RCC 7860 (cell line): ENCODE measurements at regions not wholly inside any gene's neighbourhood (a gene's known extent, or its start where the extent isn't known, plus 50 kb on each side); places are given as distances from the start of the nearest gene placed in this dataset.

Experiments
- DNase-seq: peaks from one replicate; pipeline ENCODE4 v3.0.0-alpha.2; 2015; ENCODE audit warnings: low spot score
- FAIRE-seq: peaks from 2 replicates; lab custom pipeline; 2012; peaks lifted over from hg19 to GRCh38; lab: Jason Lieb, UNC

DNA sequence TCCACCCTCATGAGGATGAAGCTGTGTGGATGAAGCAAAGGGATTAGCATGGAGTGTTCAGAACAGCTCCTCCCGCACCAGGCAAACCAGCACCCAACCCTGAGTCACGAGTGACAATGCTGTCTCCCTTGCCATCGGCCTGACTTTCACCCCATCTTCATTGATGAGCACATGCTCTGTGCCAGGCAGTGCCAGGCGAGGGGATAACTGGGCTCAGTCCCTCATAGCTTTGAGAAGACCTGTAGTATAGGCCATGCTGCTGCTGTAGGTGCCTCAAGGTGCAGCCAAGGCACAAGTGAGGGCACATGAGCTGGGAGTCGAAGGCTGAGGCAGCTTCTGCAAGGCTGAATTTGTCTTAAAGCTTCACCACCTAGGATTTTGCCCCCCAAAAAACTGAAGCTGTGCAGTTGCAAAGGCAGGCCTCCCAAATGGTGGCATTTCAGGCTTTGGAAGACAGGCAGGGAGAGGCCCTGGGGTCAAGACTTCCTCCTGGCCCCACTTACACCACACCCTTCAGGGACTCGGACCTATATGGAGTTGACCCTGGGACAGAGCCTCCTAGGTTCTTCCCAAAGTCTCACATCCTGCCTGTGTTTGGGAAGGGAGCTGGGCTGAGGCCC is 54.2 kb upstream of the GDF10 start:
- no peak for FAIRE-seq
- no peak for DNase-seq

DNA sequence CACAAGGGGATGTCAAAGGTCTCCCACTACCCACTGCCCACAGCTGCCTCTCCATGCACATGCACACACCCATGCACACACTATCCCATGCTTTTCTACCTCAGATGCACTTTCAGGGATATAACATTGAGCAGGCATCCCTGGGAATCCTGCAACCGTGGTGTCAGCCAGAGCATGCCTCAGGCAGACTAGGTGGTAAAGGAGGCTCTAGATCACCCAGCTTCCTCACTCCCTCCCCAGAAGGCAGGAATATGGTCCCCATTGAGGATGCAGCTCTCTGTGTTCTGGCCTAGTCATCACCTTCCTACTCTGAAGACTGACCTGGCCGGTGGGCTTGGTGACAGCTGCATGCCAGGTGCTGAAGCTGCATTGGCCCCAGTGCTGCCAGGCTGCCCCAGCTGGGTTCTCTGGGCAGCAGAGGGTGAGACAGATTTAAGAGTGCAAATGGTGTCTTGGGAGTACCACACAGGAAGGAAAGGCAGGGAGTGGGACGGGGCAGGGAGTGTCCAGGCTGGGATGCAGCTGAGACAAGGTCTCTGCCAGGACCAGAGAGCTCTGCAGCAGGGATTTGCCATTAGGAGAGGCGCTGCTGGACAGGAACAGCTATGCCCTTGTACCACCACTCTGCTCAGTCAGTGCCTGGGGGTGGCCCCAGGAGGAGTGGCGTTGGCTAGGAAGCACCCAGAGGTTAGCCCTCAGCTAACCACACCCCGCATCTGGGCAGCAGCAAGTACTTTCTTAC is 53.4 kb upstream of the GDF10 start:
- FAIRE-seq (no peak), DNase-seq (no peak)

DNA sequence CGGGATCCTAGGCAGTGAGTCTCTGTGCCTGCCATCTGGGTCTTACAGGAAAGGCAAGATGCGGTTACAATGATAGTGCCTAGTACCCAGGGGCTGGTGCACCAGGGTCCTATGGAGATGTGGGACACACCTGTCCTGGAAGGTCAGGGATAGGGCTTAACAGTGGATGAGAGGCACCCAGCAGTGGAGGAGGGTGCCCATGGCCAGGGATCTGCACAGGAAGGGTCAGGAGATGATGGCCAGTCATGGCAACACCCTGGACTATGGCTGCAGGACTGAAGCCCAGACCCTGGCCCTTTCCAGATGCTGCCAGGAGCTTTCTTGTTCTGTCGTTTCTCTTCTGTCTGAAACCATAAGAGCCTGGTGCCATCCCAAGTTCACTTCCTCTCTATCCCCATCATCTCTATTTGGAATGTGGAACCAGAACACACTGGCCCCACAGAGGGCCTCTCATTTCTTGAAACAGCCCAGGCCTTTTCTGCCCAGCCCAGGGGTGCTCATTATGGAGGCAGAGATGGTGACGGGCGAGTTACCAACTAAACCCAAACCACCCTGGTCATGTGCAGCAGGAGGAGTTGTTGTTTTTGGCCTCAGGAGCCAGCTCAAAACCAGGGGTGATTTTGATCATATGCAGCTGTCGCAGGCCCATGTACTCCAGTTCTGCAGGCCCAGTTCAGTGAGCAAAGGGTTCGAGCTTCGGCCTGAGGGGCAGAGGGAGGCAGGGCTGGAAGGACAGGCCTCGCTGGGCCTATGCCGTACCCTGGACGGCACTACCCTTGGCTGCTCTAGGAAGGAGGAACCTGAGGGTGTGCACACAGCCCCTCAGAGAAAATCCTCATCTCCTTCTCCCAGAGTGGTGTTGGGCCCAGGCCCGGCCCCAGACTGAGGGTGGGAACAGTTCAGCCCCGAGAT is 52.6 kb upstream of the GDF10 start:
- no peak for FAIRE-seq
- DNase-seq, result no peak

GRCh38 chr10:47248386-47249090 is 51.5 kb upstream of the GDF10 start:
- no peak for DNase-seq
- FAIRE-seq, result no peak

GRCh38 chr10:47249881-47250280 is 50.1 kb upstream of the GDF10 start:
- DNase-seq, result no peak
- FAIRE-seq, result no peak
